ENCODE measurements at regions not wholly inside any gene's neighbourhood (a gene's known extent, or its start where the extent isn't known, plus 50 kb on each side); places are given as distances from the start of the nearest gene placed in this dataset.
"Not testable (repeated sequence)": the region's sequence is repeated elsewhere in the genome, so short reads cannot be mapped to it uniquely, and the experiment has no call there.

- DNase-seq (ENCODE audit: low spot score), result not testable (repeated sequence)
Observed at GRCh38 chr2:37722971-37723370, 51.5 kb upstream of the CDC42EP3 start.

GRCh38 chr2:37730037-37730818, 58.8 kb upstream of the CDC42EP3 start:
- no peak for DNase-seq (ENCODE audit: low spot score)

- DNase-seq (ENCODE audit: low spot score), result not testable (repeated sequence)
Observed at GRCh38 chr2:37732412-37732811, 61.0 kb upstream of the CDC42EP3 start.

GRCh38 chr2:37733251-37733650, 61.8 kb upstream of the CDC42EP3 start:
- no peak for DNase-seq (ENCODE audit: low spot score)

- DNase-seq (ENCODE audit: low spot score), result not testable (repeated sequence)
Observed at GRCh38 chr2:37733955-37734354, 62.5 kb upstream of the CDC42EP3 start.

GRCh38 chr2:37734891-37735523, 63.6 kb upstream of the CDC42EP3 start:
- peak; percentile 42 for DNase-seq (ENCODE audit: low spot score)

- DNase-seq (ENCODE audit: low spot score), result not testable (repeated sequence)
Observed at GRCh38 chr2:37735524-37735910, 64.1 kb upstream of the CDC42EP3 start.

GRCh38 chr2:37737507-37737906, 66.1 kb upstream of the CDC42EP3 start:
- DNase-seq (ENCODE audit: low spot score), result peak; percentile 5

- no peak for DNase-seq (ENCODE audit: low spot score)
Observed at GRCh38 chr2:37738266-37738885, 66.9 kb upstream of the CDC42EP3 start.

- no peak for DNase-seq (ENCODE audit: low spot score)
Observed at GRCh38 chr2:37739153-37739552, 67.7 kb upstream of the CDC42EP3 start.

GRCh38 chr2:37740164-37740739, 68.8 kb upstream of the CDC42EP3 start:
- no peak for DNase-seq (ENCODE audit: low spot score)

- DNase-seq (ENCODE audit: low spot score), result no peak
Observed at GRCh38 chr2:37742286-37742685, 70.8 kb upstream of the CDC42EP3 start.

GRCh38 chr2:37744010-37744409, 72.6 kb upstream of the CDC42EP3 start:
- no peak for DNase-seq (ENCODE audit: low spot score)

GRCh38 chr2:37744961-37745360, 73.5 kb upstream of the CDC42EP3 start:
- not testable (repeated sequence) for DNase-seq (ENCODE audit: low spot score)

GRCh38 chr2:37746011-37746410, 74.6 kb upstream of the CDC42EP3 start:
- DNase-seq (ENCODE audit: low spot score), result not testable (repeated sequence)

GRCh38 chr2:37746883-37747282, 75.4 kb upstream of the CDC42EP3 start:
- no peak for DNase-seq (ENCODE audit: low spot score)

GRCh38 chr2:37748541-37748940, 77.1 kb upstream of the CDC42EP3 start:
- no peak for DNase-seq (ENCODE audit: low spot score)

- DNase-seq (ENCODE audit: low spot score), result not testable (repeated sequence)
Observed at GRCh38 chr2:37750286-37750685, 78.8 kb upstream of the CDC42EP3 start.

- DNase-seq (ENCODE audit: low spot score), result no peak
Observed at GRCh38 chr2:37752766-37753165, 81.3 kb upstream of the CDC42EP3 start.

- DNase-seq (ENCODE audit: low spot score), result no peak
Observed at GRCh38 chr2:37753758-37754157, 82.3 kb upstream of the CDC42EP3 start.

- not testable (repeated sequence) for DNase-seq (ENCODE audit: low spot score)
Observed at GRCh38 chr2:37755961-37756559, 84.6 kb upstream of the CDC42EP3 start.

GRCh38 chr2:37757456-37757855, 86.0 kb upstream of the CDC42EP3 start:
- DNase-seq (ENCODE audit: low spot score), result not testable (repeated sequence)
